ENCODE measurements at regions not wholly inside any gene's neighbourhood (a gene's known extent, or its start where the extent isn't known, plus 50 kb on each side); places are given as distances from the start of the nearest gene placed in this dataset.

DNA sequence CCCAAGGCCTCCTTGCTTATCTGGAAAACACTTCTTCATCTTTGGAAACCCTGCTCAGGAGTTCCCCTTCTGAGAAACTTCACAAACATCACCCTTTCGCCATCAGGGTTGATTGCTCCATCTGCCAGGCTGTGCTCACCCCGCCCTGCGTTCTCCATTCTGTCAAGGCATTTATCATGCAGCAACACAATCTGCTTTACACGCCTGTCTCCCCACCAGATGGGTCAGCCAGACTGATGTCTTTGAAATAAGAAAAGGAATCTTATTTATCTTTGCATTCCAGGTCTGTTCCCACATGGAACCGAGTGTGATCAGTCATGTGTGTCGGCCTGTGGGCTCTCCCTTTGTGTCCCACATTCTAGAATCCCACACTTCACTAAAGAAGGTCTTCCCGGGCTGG, 110.0 kb upstream of the ARL4C start:
- FAIRE-seq = no peak
- no peak for DNase-seq (ENCODE audit: insufficient read length, low spot score)
- TF ChIP-seq POLR2AphosphoS5 (IDR thresholded peaks at IDR 0.05; ENCODE audit: low read depth, low read length) (no peak), POU2F2 (IDR thresholded peaks at IDR 0.05; ENCODE audit: low read depth, low read length) (no peak), SPI1 (IDR thresholded peaks at IDR 0.05; ENCODE audit: low read depth, low read length) (no peak), POLR2A (IDR thresholded peaks at IDR 0.05; ENCODE audit: low read depth, low read length) (no peak), PAX5 (IDR thresholded peaks at IDR 0.05; ENCODE audit: insufficient read depth, low read length, severe bottlenecking) (no peak), TAF1 (IDR thresholded peaks at IDR 0.05; ENCODE audit: low read depth, low read length) (no peak)

DNA sequence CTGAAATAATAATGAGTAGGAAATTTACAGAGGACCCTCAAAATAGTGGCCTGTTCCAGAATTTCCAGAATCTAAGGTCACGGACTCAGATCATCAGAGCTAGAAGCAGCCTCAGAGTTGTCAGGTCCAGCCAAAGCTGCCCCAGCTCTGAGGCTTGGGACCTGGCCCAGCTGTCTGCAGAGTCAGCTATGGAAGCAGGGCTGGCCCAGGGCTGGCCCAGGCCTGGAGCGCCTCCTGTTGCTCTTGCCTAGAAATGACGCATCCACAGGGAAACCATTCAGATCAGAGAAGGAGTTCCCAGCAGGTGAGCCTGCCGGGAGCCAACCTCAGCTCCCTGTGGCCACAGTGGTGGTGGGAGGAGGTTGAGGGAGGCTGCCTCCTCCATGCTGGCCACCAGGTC, 106.7 kb upstream of the ARL4C start:
- FAIRE-seq (no peak), DNase-seq (ENCODE audit: insufficient read length, low spot score) (no peak)
- TF ChIP-seq SPI1 (IDR thresholded peaks at IDR 0.05; ENCODE audit: low read depth, low read length) = no peak
- no peak for TF ChIP-seq POU2F2 (IDR thresholded peaks at IDR 0.05; ENCODE audit: low read depth, low read length)
- no peak for TF ChIP-seq POLR2AphosphoS5 (IDR thresholded peaks at IDR 0.05; ENCODE audit: low read depth, low read length)
- TF ChIP-seq POLR2A (IDR thresholded peaks at IDR 0.05; ENCODE audit: low read depth, low read length) = no peak
- TF ChIP-seq PAX5 (IDR thresholded peaks at IDR 0.05; ENCODE audit: insufficient read depth, low read length, severe bottlenecking) = no peak
- TF ChIP-seq TAF1 (IDR thresholded peaks at IDR 0.05; ENCODE audit: low read depth, low read length) = no peak

DNA sequence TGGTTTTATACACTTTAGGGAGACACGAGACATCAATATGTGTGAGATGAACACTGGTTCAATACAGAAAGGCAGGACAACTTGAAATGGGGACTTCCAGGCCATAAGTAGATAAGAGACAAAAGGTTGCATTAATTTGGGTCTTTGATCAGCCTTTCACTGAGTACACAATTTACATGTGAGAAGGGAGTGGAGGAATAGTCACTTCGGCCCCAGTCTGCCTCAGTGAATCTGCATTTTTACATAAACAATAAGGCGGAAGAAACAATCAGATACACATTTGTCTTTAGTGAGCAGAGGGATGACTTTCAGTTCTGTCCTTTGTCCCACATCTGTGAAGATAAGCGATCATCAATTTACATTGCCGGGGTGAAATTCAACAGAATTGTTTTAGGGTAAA, 104.3 kb upstream of the ARL4C start:
- FAIRE-seq (no peak), DNase-seq (ENCODE audit: insufficient read length, low spot score) (no peak)
- TF ChIP-seq PAX5 (IDR thresholded peaks at IDR 0.05; ENCODE audit: insufficient read depth, low read length, severe bottlenecking) = no peak
- TF ChIP-seq POLR2A (IDR thresholded peaks at IDR 0.05; ENCODE audit: low read depth, low read length) = no peak
- no peak for TF ChIP-seq SPI1 (IDR thresholded peaks at IDR 0.05; ENCODE audit: low read depth, low read length)
- TF ChIP-seq POU2F2 (IDR thresholded peaks at IDR 0.05; ENCODE audit: low read depth, low read length) = no peak
- no peak for TF ChIP-seq POLR2AphosphoS5 (IDR thresholded peaks at IDR 0.05; ENCODE audit: low read depth, low read length)
- no peak for TF ChIP-seq TAF1 (IDR thresholded peaks at IDR 0.05; ENCODE audit: low read depth, low read length)

DNA sequence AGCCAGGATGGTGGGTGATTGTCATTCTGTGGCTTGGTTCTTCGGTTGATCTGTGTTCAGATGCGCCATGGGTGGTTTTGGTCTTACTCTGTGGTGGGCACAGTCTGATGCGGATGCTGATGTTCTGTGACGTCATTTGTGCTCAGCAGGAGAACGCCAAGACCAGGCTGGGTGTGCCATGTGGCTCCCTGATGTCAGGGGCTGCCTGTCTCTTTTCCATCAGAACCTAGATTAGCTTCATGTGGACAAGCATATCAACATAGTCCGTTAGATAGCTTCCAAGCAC, 100.6 kb upstream of the ARL4C start:
- no peak for DNase-seq (ENCODE audit: insufficient read length, low spot score)
- no peak for FAIRE-seq
- TF ChIP-seq POU2F2 (IDR thresholded peaks at IDR 0.05; ENCODE audit: low read depth, low read length) = no peak
- no peak for TF ChIP-seq TAF1 (IDR thresholded peaks at IDR 0.05; ENCODE audit: low read depth, low read length)
- TF ChIP-seq PAX5 (IDR thresholded peaks at IDR 0.05; ENCODE audit: insufficient read depth, low read length, severe bottlenecking) = no peak
- TF ChIP-seq SPI1 (IDR thresholded peaks at IDR 0.05; ENCODE audit: low read depth, low read length) = no peak
- TF ChIP-seq POLR2A (IDR thresholded peaks at IDR 0.05; ENCODE audit: low read depth, low read length) = no peak
- TF ChIP-seq POLR2AphosphoS5 (IDR thresholded peaks at IDR 0.05; ENCODE audit: low read depth, low read length) = no peak

DNA sequence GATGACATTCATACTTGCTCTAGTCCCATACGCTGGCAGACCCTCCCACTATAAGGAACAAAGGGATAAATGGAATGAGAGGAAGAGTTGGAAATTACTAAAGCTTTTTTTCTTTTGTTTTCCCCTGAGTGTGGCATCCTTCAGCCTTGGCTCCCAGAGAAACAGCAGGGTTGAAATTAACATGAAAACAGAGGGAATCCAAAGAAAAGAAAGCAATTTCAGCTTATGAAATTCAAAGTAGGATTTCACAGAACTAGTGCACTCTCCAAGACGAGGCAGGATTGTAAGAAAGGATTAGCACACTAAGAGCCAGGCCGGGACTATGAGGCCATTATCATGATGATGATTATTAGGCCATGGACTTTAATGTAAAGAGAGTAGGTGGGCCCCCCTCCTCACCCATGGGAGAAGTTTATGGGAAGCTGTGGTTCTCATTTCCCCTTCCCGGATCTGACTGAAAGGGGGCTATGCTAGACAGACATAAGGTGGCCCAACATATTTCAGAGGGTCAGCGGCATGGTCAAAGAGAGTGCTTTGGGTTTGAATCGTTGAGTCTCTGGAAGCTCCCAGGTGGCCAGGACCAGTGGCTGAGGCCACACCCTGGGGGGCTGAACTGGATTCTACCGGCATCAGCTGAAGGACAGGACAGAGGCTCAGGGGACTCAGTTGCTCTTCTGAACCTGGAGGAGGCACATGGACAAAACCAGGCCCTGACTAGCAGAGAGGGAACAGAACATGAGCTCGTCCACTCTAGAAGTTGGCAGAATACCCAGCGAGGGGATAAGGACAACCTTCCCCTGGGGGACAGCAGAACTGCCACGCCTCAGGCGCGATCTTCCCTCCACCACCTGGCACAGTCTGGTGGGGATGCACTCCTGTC, 100.1 kb upstream of the ARL4C start:
- DNase-seq (ENCODE audit: insufficient read length, low spot score) (no peak), FAIRE-seq (no peak)
- TF ChIP-seq POLR2A (IDR thresholded peaks at IDR 0.05; ENCODE audit: low read depth, low read length) (no peak), TAF1 (IDR thresholded peaks at IDR 0.05; ENCODE audit: low read depth, low read length) (no peak), POU2F2 (IDR thresholded peaks at IDR 0.05; ENCODE audit: low read depth, low read length) (no peak), PAX5 (IDR thresholded peaks at IDR 0.05; ENCODE audit: insufficient read depth, low read length, severe bottlenecking) (no peak), SPI1 (IDR thresholded peaks at IDR 0.05; ENCODE audit: low read depth, low read length) (no peak), POLR2AphosphoS5 (IDR thresholded peaks at IDR 0.05; ENCODE audit: low read depth, low read length) (no peak)

DNA sequence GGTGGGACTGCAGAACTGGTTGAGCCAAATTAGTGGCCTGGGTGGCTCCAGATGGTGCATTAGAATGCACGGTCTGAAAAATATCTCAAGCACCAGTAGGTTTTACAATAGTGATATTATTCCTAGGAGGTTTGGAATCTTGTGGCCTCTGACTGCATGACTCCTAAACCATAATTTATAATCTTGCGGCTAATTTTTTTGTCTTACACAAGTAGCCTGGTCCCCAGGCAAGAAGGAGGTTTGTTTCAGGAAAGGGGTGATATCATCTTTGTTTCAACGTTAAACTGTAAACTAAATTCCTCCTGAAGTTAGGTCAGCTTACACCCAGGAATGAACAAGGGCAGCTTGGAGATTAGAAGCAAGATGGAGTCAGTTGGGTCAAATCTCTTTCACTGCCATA, 98.9 kb upstream of the ARL4C start:
- TF ChIP-seq TAF1 (IDR thresholded peaks at IDR 0.05; ENCODE audit: low read depth, low read length) (no peak), POLR2A (IDR thresholded peaks at IDR 0.05; ENCODE audit: low read depth, low read length) (no peak), SPI1 (IDR thresholded peaks at IDR 0.05; ENCODE audit: low read depth, low read length) (no peak), PAX5 (IDR thresholded peaks at IDR 0.05; ENCODE audit: insufficient read depth, low read length, severe bottlenecking) (no peak), POLR2AphosphoS5 (IDR thresholded peaks at IDR 0.05; ENCODE audit: low read depth, low read length) (no peak), POU2F2 (IDR thresholded peaks at IDR 0.05; ENCODE audit: low read depth, low read length) (no peak)
- FAIRE-seq = no peak

DNA sequence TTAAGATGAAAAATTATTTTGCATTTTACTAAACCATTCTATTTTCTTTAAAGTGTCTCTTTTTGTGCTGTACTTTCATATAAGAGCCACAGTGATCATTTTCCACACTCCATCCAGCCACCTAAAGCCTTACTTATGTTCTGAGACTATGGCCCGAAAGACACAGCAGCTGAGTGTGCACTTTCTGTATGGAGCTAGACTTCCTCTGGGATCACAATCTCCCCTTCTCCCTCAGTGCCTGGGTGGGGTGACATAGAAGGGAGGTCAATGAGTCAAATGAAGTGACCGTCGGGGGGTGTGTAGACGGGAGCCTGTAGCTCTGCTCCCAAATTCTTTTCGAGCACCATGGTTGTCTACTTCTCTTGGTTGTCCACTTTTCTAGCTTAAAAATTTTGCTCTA, 97.8 kb upstream of the ARL4C start:
- no peak for FAIRE-seq
- no peak for DNase-seq (ENCODE audit: insufficient read length, low spot score)
- TF ChIP-seq POU2F2 (IDR thresholded peaks at IDR 0.05; ENCODE audit: low read depth, low read length) (no peak), POLR2AphosphoS5 (IDR thresholded peaks at IDR 0.05; ENCODE audit: low read depth, low read length) (no peak), TAF1 (IDR thresholded peaks at IDR 0.05; ENCODE audit: low read depth, low read length) (no peak), PAX5 (IDR thresholded peaks at IDR 0.05; ENCODE audit: insufficient read depth, low read length, severe bottlenecking) (no peak), POLR2A (IDR thresholded peaks at IDR 0.05; ENCODE audit: low read depth, low read length) (no peak), SPI1 (IDR thresholded peaks at IDR 0.05; ENCODE audit: low read depth, low read length) (no peak)

More for the DNA sequence above, 98.9 kb upstream of the ARL4C start:
- DNase-seq (ENCODE audit: insufficient read length, low spot score) = no peak

DNA sequence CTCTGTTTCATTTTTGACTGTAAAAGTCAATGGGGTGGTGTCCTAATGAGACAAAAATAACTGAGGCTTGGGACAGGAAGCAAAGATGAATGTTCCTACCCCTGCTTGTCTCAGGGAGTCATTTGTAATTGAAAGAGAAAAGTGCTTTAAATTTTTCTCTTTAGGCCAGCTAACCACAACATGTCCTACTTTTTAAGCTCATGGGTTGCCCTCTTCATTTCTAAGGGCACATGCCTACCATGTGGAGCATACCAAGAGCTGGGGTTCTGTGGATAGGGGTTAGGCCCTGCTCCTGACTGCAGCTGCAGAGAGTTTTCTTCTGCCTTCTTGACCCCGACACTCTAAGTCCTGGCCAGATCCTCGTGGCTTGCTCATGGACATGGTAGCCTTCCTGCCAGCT, 96.8 kb upstream of the ARL4C start:
- TF ChIP-seq TAF1 (IDR thresholded peaks at IDR 0.05; ENCODE audit: low read depth, low read length) (no peak), POU2F2 (IDR thresholded peaks at IDR 0.05; ENCODE audit: low read depth, low read length) (no peak), PAX5 (IDR thresholded peaks at IDR 0.05; ENCODE audit: insufficient read depth, low read length, severe bottlenecking) (no peak), POLR2A (IDR thresholded peaks at IDR 0.05; ENCODE audit: low read depth, low read length) (no peak)
- no peak for DNase-seq (ENCODE audit: insufficient read length, low spot score)
- no peak for FAIRE-seq

DNA sequence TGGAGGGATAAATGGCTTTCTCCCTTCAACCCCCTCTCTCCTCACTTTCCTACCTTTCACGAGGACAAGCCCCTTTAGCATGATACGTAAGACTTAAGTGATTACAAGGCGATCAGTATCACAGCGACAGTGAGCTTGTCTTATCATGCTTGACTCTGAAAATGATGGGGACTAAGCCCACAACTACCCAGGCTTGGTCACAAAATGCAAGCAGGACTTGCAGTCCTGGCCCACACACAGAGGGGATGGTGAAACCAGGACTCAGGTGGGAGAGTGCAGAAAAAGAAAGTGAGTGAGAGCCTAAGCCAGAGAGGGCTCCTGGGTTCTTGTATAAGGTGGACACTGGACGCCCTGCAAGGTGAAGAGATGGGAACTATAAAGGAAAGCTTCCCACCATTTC, 95.7 kb upstream of the ARL4C start:
- FAIRE-seq (no peak), DNase-seq (ENCODE audit: insufficient read length, low spot score) (no peak)
- TF ChIP-seq SPI1 (IDR thresholded peaks at IDR 0.05; ENCODE audit: low read depth, low read length) (no peak), TAF1 (IDR thresholded peaks at IDR 0.05; ENCODE audit: low read depth, low read length) (no peak)

DNA sequence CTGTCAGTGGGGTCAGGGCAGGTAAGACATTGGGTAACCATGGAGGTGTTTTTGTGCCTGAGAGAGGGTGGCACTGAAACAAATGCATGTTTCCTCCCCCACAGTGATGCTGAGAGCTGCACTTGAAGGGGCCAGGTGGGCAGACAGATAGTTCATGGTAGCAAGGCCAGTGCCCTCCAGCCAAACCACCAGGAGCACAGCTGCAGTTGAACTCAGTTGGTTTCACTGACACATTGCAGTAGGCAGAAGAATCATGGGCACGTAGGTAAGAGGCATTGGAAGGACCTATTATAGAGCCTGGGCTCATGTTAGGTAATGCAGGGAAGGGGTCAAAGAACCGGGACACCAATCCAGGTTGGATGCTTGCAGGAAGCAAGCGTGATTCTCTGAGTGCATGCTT, 93.2 kb upstream of the ARL4C start:
- DNase-seq (ENCODE audit: insufficient read length, low spot score) = no peak
- no peak for FAIRE-seq
- TF ChIP-seq POLR2A (IDR thresholded peaks at IDR 0.05; ENCODE audit: low read depth, low read length) (no peak), PAX5 (IDR thresholded peaks at IDR 0.05; ENCODE audit: insufficient read depth, low read length, severe bottlenecking) (no peak), POU2F2 (IDR thresholded peaks at IDR 0.05; ENCODE audit: low read depth, low read length) (no peak), TAF1 (IDR thresholded peaks at IDR 0.05; ENCODE audit: low read depth, low read length) (no peak), POLR2AphosphoS5 (IDR thresholded peaks at IDR 0.05; ENCODE audit: low read depth, low read length) (no peak), SPI1 (IDR thresholded peaks at IDR 0.05; ENCODE audit: low read depth, low read length) (no peak)

Measured in GM12891 (cell line).